Keratinocyte (primary cell): ENCODE measurements at regions not wholly inside any gene's neighbourhood (a gene's known extent, or its start where the extent isn't known, plus 50 kb on each side); places are given as distances from the start of the nearest gene placed in this dataset.

Experiments used
- DNase-seq: peaks from one replicate; pipeline ENCODE4 v3.0.0-alpha.2; 2011; ENCODE audit warnings: low read depth, missing footprints, low spot score
- FAIRE-seq: peaks from 2 replicates; lab custom pipeline; 2011; peaks lifted over from hg19 to GRCh38; lab: Jason Lieb, UNC
- H2AFZ ChIP-seq: 2 replicates; pipeline ENCODE4 v1.6.0; 2012; ENCODE audit warnings: low read length, control low read depth, inconsistent platforms; ENCODE audit not compliant: control insufficient read depth
- H3K27ac ChIP-seq: 2 replicates; pipeline ENCODE4 v1.5.1; 2011; ENCODE audit warnings: low read length; ENCODE audit not compliant: control insufficient read depth, insufficient read depth
- H3K27me3 ChIP-seq: 3 replicates; pipeline ENCODE4 v1.6.0; 2011; ENCODE audit warnings: low read length; ENCODE audit not compliant: control insufficient read depth, insufficient read depth; ENCODE audit errors: extremely low read depth
- H3K36me3 ChIP-seq, 2 experiments: 2 replicates in 1 of 2; 3 replicates in 1 of 2; pipeline ENCODE4 v1.5.1; 2011; ENCODE audit warnings: low read length in 2 of 2, mild to moderate bottlenecking in 1 of 2; ENCODE audit not compliant: control insufficient read depth in 2 of 2, insufficient read depth in 2 of 2; ENCODE audit errors: extremely low read depth in 1 of 2
- H3K4me1 ChIP-seq: 3 replicates; pipeline ENCODE4 v1.5.1; 2011; ENCODE audit warnings: low read length; ENCODE audit not compliant: control insufficient read depth, insufficient read depth; ENCODE audit errors: extremely low read depth
- H3K4me2 ChIP-seq: 3 replicates; pipeline ENCODE4 v1.6.0; 2011; ENCODE audit warnings: low read depth, low read length; ENCODE audit not compliant: control insufficient read depth, insufficient read depth; ENCODE audit errors: extremely low read depth
- H3K4me3 ChIP-seq, 3 experiments: fragments of 200-600 bp in 1 of 3; sonication (generic) in 1 of 3; 2 replicates in 2 of 3; 3 replicates in 1 of 3; pipeline ENCODE4 v1.5.1; 2011 to 2016; ENCODE audit warnings: low read length in 3 of 3, mild to moderate bottlenecking in 3 of 3, control low read depth in 2 of 3, inconsistent platforms in 1 of 3, low read depth in 1 of 3, mixed read lengths in 1 of 3, mixed run types in 1 of 3, moderate library complexity in 1 of 3; ENCODE audit not compliant: control insufficient read depth in 2 of 3, insufficient read depth in 2 of 3; ENCODE audit errors: extremely low read depth in 1 of 3
- H3K79me2 ChIP-seq: 2 replicates; pipeline ENCODE4 v1.6.0; 2012; ENCODE audit warnings: low read length; ENCODE audit not compliant: control insufficient read depth, insufficient read depth
- H3K9ac ChIP-seq: 3 replicates; pipeline ENCODE4 v1.6.0; 2011; ENCODE audit warnings: low read length; ENCODE audit not compliant: control insufficient read depth, insufficient read depth; ENCODE audit errors: extremely low read depth
- H3K9me1 ChIP-seq: 3 replicates; pipeline ENCODE4 v1.6.0; 2011; ENCODE audit warnings: low read length; ENCODE audit not compliant: control insufficient read depth, insufficient read depth; ENCODE audit errors: extremely low read depth
- H3K9me3 ChIP-seq: 2 replicates; pipeline ENCODE4 v1.5.1; 2012; ENCODE audit warnings: low read depth, low read length; ENCODE audit not compliant: control insufficient read depth
- H4K20me1 ChIP-seq: 3 replicates; pipeline ENCODE4 v1.6.0; 2011; ENCODE audit warnings: low read length; ENCODE audit not compliant: control insufficient read depth, insufficient read depth; ENCODE audit errors: extremely low read depth
- CTCF ChIP-seq, 3 experiments: IDR thresholded peaks in 1 of 3; conservative IDR thresholded peaks in 1 of 3; optimal IDR thresholded peaks in 1 of 3; 2 replicates in 2 of 3; 3 replicates in 1 of 3; pipeline versions ENCODE3 to v1.5.1; 2011; ENCODE audit warnings: low read length in 3 of 3, mild to moderate bottlenecking in 3 of 3, moderate library complexity in 2 of 3, control low read depth in 1 of 3, inconsistent platforms in 1 of 3; ENCODE audit not compliant: insufficient read depth in 2 of 3; ENCODE audit errors: extremely low read depth in 1 of 3
- EZH2 ChIP-seq: IDR thresholded peaks from one replicate; pipeline ENCODE4 v1.6.1; 2012; ENCODE audit warnings: inconsistent platforms, mild to moderate bottlenecking, low read length, moderate library complexity
- dilution Hi-C: fragments of 300-500 bp; cut with MboI; formaldehyde crosslinking; loops from one replicate; pipeline ENCODE4 v1.7.0; 2020; ENCODE audit warnings: low sequenced_read_pairs; ENCODE audit not compliant: extremely low pct_ligation_motif_present

DNA sequence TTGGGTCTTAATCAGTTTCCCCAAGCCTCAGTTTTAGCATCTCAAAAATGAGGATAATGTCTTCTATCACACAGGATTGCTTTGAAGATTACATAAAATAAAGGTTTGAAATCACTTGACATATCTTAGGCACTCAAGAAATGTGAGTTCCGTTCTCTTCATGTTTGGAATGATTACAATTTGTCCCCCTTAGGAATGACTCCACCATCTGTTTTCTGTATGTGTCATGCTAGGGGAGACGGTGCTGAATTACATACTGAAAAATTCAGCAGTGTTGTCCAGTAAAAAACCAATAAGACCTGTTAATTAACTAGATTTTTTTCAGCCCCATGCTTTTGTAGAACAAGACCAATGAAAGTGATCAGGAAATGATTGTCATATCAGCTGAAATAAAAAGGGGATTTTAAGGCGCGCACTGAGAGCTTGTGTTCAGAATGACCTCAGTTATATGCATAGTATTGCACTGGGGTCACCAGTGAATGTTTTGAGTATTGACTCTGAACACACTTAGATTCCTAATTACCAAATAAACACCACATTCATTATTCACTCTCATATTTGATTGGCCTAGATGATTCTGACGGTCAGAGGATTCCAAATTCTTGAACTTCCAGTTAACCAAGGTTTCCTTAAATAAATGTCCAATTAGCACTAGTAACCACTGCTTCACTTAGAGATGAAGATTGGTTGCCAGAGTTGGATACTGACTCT is 114.5 kb upstream of the KCNK2 start:
- Histone ChIP-seq H3K9ac (no peak overlapping the region), H3K4me3 (no peak overlapping the region), H3K9me1 (no peaks in the 10 kb centered on the region), H3K36me3 (no peaks in the 10 kb centered on the region), H3K27ac (no peak overlapping the region), H2AFZ (no peak overlapping the region), H3K4me2 (no peak overlapping the region), H3K27me3 (no peaks in the 10 kb centered on the region), H3K4me1 (no peaks in the 10 kb centered on the region), H3K79me2 (no peaks in the 10 kb centered on the region), H3K9me3 (no peaks in the 10 kb centered on the region), H4K20me1 (no peaks in the 10 kb centered on the region)
- DNase-seq (no peak), FAIRE-seq (no peak)
- no peak for TF ChIP-seq EZH2
- no peak for TF ChIP-seq CTCF (optimal IDR thresholded peaks at IDR 0.05 in 1 of 3, IDR thresholded peaks at IDR 0.05 in 1 of 3, conservative IDR thresholded peaks at IDR 0.05 in 1 of 3; ENCODE audit: extremely low read depth in 1 of 3, insufficient read depth in 2 of 3, low read length in 3 of 3)
- dilution Hi-C loops = no loop called here

DNA sequence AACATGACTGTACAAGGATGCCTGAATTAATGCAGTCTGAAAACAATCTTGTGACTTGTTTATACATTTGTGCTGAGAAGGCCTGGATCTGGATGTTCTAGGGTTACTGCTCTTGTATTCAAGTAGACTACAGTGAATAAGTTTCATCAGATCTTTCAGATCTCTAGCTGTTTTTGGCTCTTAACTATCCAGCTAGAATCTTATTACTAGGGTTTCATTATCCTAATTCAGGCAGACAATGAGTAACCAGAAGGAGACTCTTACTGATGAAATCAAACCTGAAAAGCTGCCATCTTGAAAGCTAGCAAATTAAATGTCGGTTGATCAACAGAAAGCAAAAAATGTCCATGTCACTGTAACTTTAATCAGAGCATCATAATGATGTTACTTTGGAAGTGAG is 112.5 kb upstream of the KCNK2 start:
- H3K4me2 ChIP-seq = no peak overlapping the region
- H3K9ac ChIP-seq = no peak overlapping the region
- no peaks in the 10 kb centered on the region for H3K9me3 ChIP-seq
- no peak for FAIRE-seq
- H3K9me1 ChIP-seq = no peaks in the 10 kb centered on the region
- H3K27ac ChIP-seq = no peak overlapping the region
- no peaks in the 10 kb centered on the region for H3K27me3 ChIP-seq
- DNase-seq = no peak
- H2AFZ ChIP-seq = no peak overlapping the region
- no peaks in the 10 kb centered on the region for H3K79me2 ChIP-seq
- no peaks in the 10 kb centered on the region for H3K36me3 ChIP-seq
- no peaks in the 10 kb centered on the region for H4K20me1 ChIP-seq
- H3K4me1 ChIP-seq = no peaks in the 10 kb centered on the region
- TF ChIP-seq EZH2 = no peak
- TF ChIP-seq CTCF (optimal IDR thresholded peaks at IDR 0.05 in 1 of 3, IDR thresholded peaks at IDR 0.05 in 1 of 3, conservative IDR thresholded peaks at IDR 0.05 in 1 of 3; ENCODE audit: extremely low read depth in 1 of 3, insufficient read depth in 2 of 3, low read length in 3 of 3) = no peak
- no peak overlapping the region for H3K4me3 ChIP-seq
- dilution Hi-C loops = no loop called here
